ENCODE measurements at regions not wholly inside any gene's neighbourhood (a gene's known extent, or its start where the extent isn't known, plus 50 kb on each side); places are given as distances from the start of the nearest gene placed in this dataset.
"Not testable (repeated sequence)": the region's sequence is repeated elsewhere in the genome, so short reads cannot be mapped to it uniquely, and the experiment has no call there.

- H3K27ac ChIP-seq (ENCODE audit: low read length); H3K9ac ChIP-seq (ENCODE audit: low read length); DNase-seq; H2AFZ ChIP-seq (ENCODE audit: low read length); H3K36me3 ChIP-seq (ENCODE audit: insufficient read depth, low read length); H4K20me1 ChIP-seq (ENCODE audit: insufficient read depth, low read depth, low read length); H3K79me2 ChIP-seq (ENCODE audit: low read length); H3K4me3 ChIP-seq (ENCODE audit: low read length); H3K4me1 ChIP-seq (ENCODE audit: low read length); H3K27me3 ChIP-seq (ENCODE audit: low read length); H3K4me2 ChIP-seq (ENCODE audit: low read depth, low read length, poor library complexity, severe bottlenecking); H3K9me2 ChIP-seq (replicated peaks; ENCODE audit: insufficient read depth, low read length): not testable (repeated sequence)
- H3K9me3 ChIP-seq (ENCODE audit: low read length) = peaks cover 32% of the 10 kb centered on the region
These were observed 494.2 kb upstream of the POM121L12 start for GRCh38 chr7:52541198-52541765.

- DNase-seq = no peak
- Histone ChIP-seq H3K4me2 (ENCODE audit: low read depth, low read length, poor library complexity, severe bottlenecking) (no peak overlapping the region), H3K4me1 (ENCODE audit: low read length) (no peaks in the 10 kb centered on the region)
These were observed 495.4 kb upstream of the POM121L12 start for GRCh38 chr7:52540041-52540440.

GRCh38 chr7:52539414-52539813, 496.0 kb upstream of the POM121L12 start:
- Histone ChIP-seq H3K4me3 (ENCODE audit: low read length) (no peak overlapping the region), H3K9me3 (ENCODE audit: low read length) (peaks cover 31% of the 10 kb centered on the region), H3K9me2 (replicated peaks; ENCODE audit: insufficient read depth, low read length) (no peaks in the 10 kb centered on the region), H3K36me3 (ENCODE audit: insufficient read depth, low read length) (no peaks in the 10 kb centered on the region), H3K27me3 (ENCODE audit: low read length) (no peaks in the 10 kb centered on the region), H4K20me1 (ENCODE audit: insufficient read depth, low read depth, low read length) (no peaks in the 10 kb centered on the region), H3K27ac (ENCODE audit: low read length) (no peak overlapping the region), H2AFZ (ENCODE audit: low read length) (no peak overlapping the region), H3K79me2 (ENCODE audit: low read length) (no peaks in the 10 kb centered on the region), H3K9ac (ENCODE audit: low read length) (no peak overlapping the region), H3K4me2 (ENCODE audit: low read depth, low read length, poor library complexity, severe bottlenecking) (no peak overlapping the region), H3K4me1 (ENCODE audit: low read length) (no peaks in the 10 kb centered on the region)
- no peak for DNase-seq

More at GRCh38 chr7:52540041-52540440, 495.4 kb upstream of the POM121L12 start:
- Histone ChIP-seq H4K20me1 (ENCODE audit: insufficient read depth, low read depth, low read length) (no peaks in the 10 kb centered on the region), H2AFZ (ENCODE audit: low read length) (no peak overlapping the region), H3K36me3 (ENCODE audit: insufficient read depth, low read length) (no peaks in the 10 kb centered on the region), H3K9me3 (ENCODE audit: low read length) (peaks cover 31% of the 10 kb centered on the region), H3K9ac (ENCODE audit: low read length) (no peak overlapping the region), H3K79me2 (ENCODE audit: low read length) (no peaks in the 10 kb centered on the region), H3K4me3 (ENCODE audit: low read length) (no peak overlapping the region), H3K27ac (ENCODE audit: low read length) (no peak overlapping the region), H3K27me3 (ENCODE audit: low read length) (no peaks in the 10 kb centered on the region), H3K9me2 (replicated peaks; ENCODE audit: insufficient read depth, low read length) (no peaks in the 10 kb centered on the region)

- no peaks in the 10 kb centered on the region for H3K9me2 ChIP-seq (replicated peaks; ENCODE audit: insufficient read depth, low read length)
- H3K36me3 ChIP-seq (ENCODE audit: insufficient read depth, low read length) = no peaks in the 10 kb centered on the region
- DNase-seq = no peak
- no peaks in the 10 kb centered on the region for H4K20me1 ChIP-seq (ENCODE audit: insufficient read depth, low read depth, low read length)
- H3K4me3 ChIP-seq (ENCODE audit: low read length) = no peak overlapping the region
- no peaks in the 10 kb centered on the region for H3K4me1 ChIP-seq (ENCODE audit: low read length)
- H3K9me3 ChIP-seq (ENCODE audit: low read length) = peaks cover 34% of the 10 kb centered on the region
- no peak overlapping the region for H2AFZ ChIP-seq (ENCODE audit: low read length)
- no peaks in the 10 kb centered on the region for H3K27me3 ChIP-seq (ENCODE audit: low read length)
- no peaks in the 10 kb centered on the region for H3K79me2 ChIP-seq (ENCODE audit: low read length)
- no peak overlapping the region for H3K4me2 ChIP-seq (ENCODE audit: low read depth, low read length, poor library complexity, severe bottlenecking)
- no peak overlapping the region for H3K9ac ChIP-seq (ENCODE audit: low read length)
- no peak overlapping the region for H3K27ac ChIP-seq (ENCODE audit: low read length)
These were observed 498.4 kb upstream of the POM121L12 start for GRCh38 chr7:52537051-52537450.

- Histone ChIP-seq H3K79me2 (ENCODE audit: low read length) (no peaks in the 10 kb centered on the region), H3K9me2 (replicated peaks; ENCODE audit: insufficient read depth, low read length) (no peaks in the 10 kb centered on the region), H3K9me3 (ENCODE audit: low read length) (peaks cover 21% of the 10 kb centered on the region), H3K27ac (ENCODE audit: low read length) (no peak overlapping the region), H3K27me3 (ENCODE audit: low read length) (no peaks in the 10 kb centered on the region), H3K9ac (ENCODE audit: low read length) (no peak overlapping the region), H4K20me1 (ENCODE audit: insufficient read depth, low read depth, low read length) (no peaks in the 10 kb centered on the region), H3K4me3 (ENCODE audit: low read length) (no peak overlapping the region), H2AFZ (ENCODE audit: low read length) (no peak overlapping the region), H3K4me1 (ENCODE audit: low read length) (no peaks in the 10 kb centered on the region), H3K4me2 (ENCODE audit: low read depth, low read length, poor library complexity, severe bottlenecking) (no peak overlapping the region), H3K36me3 (ENCODE audit: insufficient read depth, low read length) (no peaks in the 10 kb centered on the region)
- no peak for DNase-seq
These were observed 509.6 kb upstream of the POM121L12 start for GRCh38 chr7:52525772-52526341.

- Histone ChIP-seq H3K4me3 (ENCODE audit: low read length) (no peak overlapping the region), H3K36me3 (ENCODE audit: insufficient read depth, low read length) (no peaks in the 10 kb centered on the region), H3K9me3 (ENCODE audit: low read length) (peaks cover 39% of the 10 kb centered on the region), H3K4me2 (ENCODE audit: low read depth, low read length, poor library complexity, severe bottlenecking) (no peak overlapping the region), H3K9me2 (replicated peaks; ENCODE audit: insufficient read depth, low read length) (no peaks in the 10 kb centered on the region), H4K20me1 (ENCODE audit: insufficient read depth, low read depth, low read length) (no peaks in the 10 kb centered on the region), H2AFZ (ENCODE audit: low read length) (no peak overlapping the region), H3K4me1 (ENCODE audit: low read length) (no peaks in the 10 kb centered on the region), H3K27ac (ENCODE audit: low read length) (no peak overlapping the region), H3K27me3 (ENCODE audit: low read length) (no peaks in the 10 kb centered on the region), H3K79me2 (ENCODE audit: low read length) (no peaks in the 10 kb centered on the region), H3K9ac (ENCODE audit: low read length) (no peak overlapping the region)
- DNase-seq = no peak
These were observed 516.6 kb upstream of the POM121L12 start for GRCh38 chr7:52518869-52519268.

GRCh38 chr7:52512656-52513055, 522.8 kb upstream of the POM121L12 start:
- H3K27me3 ChIP-seq (ENCODE audit: low read length) = no peaks in the 10 kb centered on the region
- no peaks in the 10 kb centered on the region for H4K20me1 ChIP-seq (ENCODE audit: insufficient read depth, low read depth, low read length)
- DNase-seq = no peak
- H3K9ac ChIP-seq (ENCODE audit: low read length) = no peak overlapping the region
- H3K36me3 ChIP-seq (ENCODE audit: insufficient read depth, low read length) = no peaks in the 10 kb centered on the region
- H3K27ac ChIP-seq (ENCODE audit: low read length) = no peak overlapping the region
- peaks cover 28% of the 10 kb centered on the region for H3K9me3 ChIP-seq (ENCODE audit: low read length)
- no peak overlapping the region for H3K4me2 ChIP-seq (ENCODE audit: low read depth, low read length, poor library complexity, severe bottlenecking)
- no peak overlapping the region for H3K4me3 ChIP-seq (ENCODE audit: low read length)
- H2AFZ ChIP-seq (ENCODE audit: low read length) = no peak overlapping the region
- H3K79me2 ChIP-seq (ENCODE audit: low read length) = no peaks in the 10 kb centered on the region
- no peaks in the 10 kb centered on the region for H3K9me2 ChIP-seq (replicated peaks; ENCODE audit: insufficient read depth, low read length)
- no peaks in the 10 kb centered on the region for H3K4me1 ChIP-seq (ENCODE audit: low read length)

GRCh38 chr7:52507546-52508255, 527.7 kb upstream of the POM121L12 start:
- Histone ChIP-seq H3K36me3 (ENCODE audit: insufficient read depth, low read length) (no peaks in the 10 kb centered on the region), H3K4me3 (ENCODE audit: low read length) (no peak overlapping the region), H3K9me3 (ENCODE audit: low read length) (peaks cover 12% of the 10 kb centered on the region; the same call in 1 of the 2 replicates), H4K20me1 (ENCODE audit: insufficient read depth, low read depth, low read length) (no peaks in the 10 kb centered on the region), H3K4me2 (ENCODE audit: low read depth, low read length, poor library complexity, severe bottlenecking) (no peak overlapping the region), H3K79me2 (ENCODE audit: low read length) (no peaks in the 10 kb centered on the region), H3K9ac (ENCODE audit: low read length) (no peak overlapping the region), H3K9me2 (replicated peaks; ENCODE audit: insufficient read depth, low read length) (no peaks in the 10 kb centered on the region), H2AFZ (ENCODE audit: low read length) (no peak overlapping the region), H3K27me3 (ENCODE audit: low read length) (no peaks in the 10 kb centered on the region), H3K27ac (ENCODE audit: low read length) (no peak overlapping the region), H3K4me1 (ENCODE audit: low read length) (no peaks in the 10 kb centered on the region)
- no peak for DNase-seq

Measured in Karpas-422 (cell line).